ENCODE measurements at regions not wholly inside any gene's neighbourhood (a gene's known extent, or its start where the extent isn't known, plus 50 kb on each side); places are given as distances from the start of the nearest gene placed in this dataset.
"Not testable (repeated sequence)": the region's sequence is repeated elsewhere in the genome, so short reads cannot be mapped to it uniquely, and the experiment has no call there.

DNA sequence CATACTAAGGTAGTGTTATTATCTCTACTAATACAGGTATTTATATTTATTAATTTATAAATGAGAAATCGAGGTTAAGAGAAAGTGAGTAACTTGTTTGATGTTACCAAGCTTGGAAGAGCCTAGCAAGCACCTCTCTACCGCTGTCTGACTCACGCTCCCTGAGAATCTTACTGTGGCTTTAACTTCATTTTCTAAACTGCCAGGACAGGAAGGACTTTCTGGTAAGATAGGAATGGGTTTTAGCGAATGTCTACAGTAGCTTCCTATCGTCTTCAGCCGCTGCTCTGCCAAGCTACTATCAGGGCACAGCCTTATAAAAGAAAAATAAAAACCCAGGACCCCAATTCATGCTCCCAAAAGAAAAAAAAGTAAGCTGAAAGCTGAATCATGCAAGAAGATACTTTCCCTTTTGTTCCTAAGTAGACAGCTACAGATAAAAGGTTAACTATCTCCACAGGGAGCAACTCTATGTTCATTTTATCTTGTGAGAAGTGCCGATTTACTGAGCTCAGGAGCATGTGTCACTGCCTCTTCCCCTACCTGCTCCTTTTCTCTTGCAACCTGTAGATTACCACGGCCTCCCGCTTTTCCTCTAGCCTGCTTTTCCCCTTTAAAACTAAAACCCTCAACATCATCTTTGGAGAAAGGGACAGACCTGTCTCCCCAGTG, 60.2 kb downstream of the THNSL1 start:
- DNase-seq: no peak

DNA sequence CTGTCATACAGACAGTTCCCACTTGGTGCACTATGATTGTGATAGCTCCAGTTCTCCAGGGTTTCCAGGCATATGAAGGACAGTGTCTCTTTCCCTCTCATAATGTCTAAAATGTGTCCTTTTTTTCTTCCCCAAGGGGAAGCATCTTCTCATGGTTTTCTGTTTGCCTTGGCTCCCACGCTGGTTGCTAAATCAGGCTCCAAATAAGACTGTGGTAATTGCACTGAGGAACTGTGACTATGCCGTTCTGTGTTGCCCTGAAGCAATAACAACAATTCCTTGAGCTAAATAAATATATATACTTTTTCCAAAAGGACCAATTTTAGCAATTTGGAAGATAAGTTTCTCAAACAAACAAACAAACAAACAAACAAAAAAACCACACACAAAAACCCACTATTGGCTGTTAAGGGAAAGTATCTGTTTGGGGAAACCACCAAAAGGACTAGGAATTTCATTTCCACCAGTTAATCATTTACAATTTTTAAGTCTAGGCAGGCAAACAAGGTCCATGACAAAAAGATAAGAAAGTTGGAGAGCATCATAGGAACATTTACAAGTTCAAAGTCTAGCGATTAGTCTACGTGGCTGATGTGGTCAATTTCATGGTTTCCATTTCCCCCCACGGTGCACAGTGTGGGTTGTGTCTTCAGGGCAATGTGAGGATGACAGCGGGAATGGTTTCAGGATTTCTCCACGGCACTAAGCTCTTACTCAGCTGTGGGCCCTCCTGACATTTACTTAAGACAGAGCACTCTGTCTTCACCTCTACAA, 62.4 kb downstream of the THNSL1 start:
- no peak for DNase-seq

DNA sequence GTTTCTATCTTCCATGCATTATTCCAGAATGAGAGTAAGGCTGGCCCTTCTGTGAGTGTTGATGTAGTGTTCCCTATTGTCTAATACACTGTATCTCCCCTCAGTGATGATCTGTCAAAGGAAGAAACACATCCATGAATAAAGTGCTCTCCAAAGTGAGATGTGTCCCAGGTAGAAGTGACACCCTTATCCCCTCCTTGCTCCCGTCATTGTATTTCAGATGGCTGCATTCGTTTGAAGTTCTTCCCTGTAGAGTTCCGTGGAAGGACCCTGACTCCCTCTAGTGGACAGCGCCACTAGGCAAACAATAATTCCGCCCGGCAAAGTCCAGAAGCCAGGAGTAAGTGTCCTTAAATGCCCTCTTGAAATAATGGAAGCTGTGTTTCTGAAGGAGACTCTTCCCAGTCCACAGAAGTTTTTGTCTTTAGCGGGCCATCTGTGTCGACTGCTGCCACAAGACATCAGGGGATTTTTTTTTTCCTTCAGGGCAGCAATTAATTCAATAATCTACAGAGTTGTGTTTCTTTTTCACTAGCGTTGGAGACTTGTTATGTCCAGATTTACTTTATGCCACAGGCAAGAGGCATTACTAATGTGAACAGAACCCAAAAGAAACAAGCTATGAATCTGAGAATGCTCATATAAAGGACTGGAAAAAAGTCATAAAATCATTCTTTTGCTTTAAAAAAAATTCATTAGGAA, 64.6 kb downstream of the THNSL1 start:
- DNase-seq: peak in 1 of 2 donors; percentile 47

DNA sequence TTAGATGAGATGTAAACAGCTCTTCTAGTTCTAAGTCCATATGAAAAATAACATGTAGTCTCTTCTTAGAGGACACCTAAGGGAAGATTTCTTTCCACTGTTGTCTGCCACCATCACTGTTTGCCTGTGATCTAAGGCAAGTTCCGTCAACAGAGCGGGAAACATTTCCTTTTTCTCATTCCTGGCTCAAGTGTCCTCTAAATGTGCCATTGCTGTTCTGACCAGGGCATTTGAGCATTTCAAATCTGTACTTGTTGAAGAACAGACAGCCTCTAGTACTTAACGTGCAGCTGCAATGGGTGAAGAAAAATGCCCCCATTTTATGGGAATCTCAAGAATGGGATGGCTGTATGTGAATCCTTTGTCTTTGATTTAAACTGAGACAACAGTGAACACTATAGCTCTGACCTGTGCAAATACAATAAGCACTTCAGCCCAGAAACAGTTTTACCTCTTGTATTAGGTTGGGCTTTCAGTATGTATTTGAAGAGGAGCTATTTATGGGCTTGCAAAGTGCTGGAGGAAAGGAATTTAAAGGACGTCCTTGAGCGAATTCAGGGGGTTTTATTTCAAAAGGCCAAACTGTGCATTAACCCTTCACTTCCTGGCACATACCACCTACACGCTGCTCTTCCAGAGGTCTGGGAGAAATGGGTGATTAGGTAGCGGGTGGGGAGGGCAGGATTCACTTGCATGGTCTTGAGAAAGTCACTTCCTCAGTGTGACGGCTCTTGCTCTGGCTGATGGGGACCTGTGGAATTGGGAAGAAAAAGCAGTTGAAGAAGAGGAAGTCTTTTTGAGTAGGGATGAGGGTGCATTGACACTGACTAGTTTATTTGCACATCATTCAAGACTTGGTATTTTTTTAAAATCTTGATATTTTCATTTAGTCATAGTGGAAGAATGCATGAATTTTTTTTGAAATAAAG, 66.1 kb downstream of the THNSL1 start:
- DNase-seq: no peak

DNA sequence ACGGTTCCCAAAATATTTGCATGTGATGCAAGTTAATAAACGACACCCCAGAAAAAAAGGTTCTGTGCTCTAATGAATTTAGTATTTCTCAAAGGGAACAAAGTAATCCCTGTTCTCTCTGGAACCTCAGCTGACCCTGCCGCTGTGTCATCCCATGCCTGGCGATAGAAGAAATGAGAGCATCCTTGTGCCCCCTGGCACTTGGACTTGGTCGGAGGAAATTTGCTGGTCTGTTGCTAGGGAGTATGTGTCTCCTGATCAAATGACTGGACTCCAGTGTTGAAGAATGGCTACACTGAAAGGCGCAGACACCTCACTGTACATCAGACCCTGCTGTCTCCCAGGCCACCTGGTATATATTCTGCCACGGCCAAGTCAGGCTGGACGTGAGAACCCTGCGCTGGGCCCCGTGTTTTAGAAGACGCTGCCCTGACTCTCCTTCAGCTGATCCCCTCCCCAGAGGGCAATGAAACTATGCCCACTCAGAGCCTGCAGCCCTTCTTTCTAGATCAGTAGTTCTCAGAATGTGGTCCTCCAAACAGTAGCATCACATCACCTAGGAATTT, 67.2 kb downstream of the THNSL1 start:
- DNase-seq: no peak

DNA sequence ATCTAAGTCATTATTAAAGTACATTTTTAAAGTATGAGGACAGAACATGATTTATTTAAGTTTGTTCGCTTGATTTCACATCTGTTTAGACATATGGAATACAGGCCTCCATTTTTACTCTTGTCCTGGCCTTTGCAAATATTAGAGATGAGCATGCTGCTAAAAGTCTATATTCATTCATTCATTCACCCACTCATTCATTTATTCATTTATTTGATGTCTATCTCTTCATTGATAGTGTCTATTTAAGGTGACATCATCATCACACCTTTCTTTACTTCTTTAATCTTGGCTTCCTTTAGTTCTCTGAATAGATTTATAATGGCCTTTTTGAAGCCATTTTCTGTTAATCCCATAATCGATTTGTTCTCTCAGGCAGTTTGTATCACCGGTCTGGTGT, 68.0 kb downstream of the THNSL1 start:
- DNase-seq: no peak

DNA sequence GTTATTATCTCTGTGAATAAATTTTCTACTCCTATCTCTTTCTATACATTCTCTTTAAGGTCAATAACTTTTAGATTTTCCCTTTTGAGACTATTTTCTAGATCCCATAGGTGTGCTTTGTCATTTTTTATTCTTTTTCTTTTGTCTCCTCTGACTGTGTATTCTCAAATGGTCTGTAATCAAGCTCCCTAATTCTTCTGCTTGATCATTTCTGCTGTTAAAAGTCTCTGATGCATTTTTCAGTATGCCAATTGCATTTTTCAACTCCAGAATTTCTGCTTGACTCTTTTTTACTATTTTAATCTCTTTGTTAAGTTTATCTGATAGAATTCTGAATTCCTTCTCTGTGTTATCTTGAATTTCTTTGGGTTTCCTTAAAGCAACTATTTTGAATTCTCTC, 78.2 kb downstream of the THNSL1 start:
- DNase-seq: no peak

DNA sequence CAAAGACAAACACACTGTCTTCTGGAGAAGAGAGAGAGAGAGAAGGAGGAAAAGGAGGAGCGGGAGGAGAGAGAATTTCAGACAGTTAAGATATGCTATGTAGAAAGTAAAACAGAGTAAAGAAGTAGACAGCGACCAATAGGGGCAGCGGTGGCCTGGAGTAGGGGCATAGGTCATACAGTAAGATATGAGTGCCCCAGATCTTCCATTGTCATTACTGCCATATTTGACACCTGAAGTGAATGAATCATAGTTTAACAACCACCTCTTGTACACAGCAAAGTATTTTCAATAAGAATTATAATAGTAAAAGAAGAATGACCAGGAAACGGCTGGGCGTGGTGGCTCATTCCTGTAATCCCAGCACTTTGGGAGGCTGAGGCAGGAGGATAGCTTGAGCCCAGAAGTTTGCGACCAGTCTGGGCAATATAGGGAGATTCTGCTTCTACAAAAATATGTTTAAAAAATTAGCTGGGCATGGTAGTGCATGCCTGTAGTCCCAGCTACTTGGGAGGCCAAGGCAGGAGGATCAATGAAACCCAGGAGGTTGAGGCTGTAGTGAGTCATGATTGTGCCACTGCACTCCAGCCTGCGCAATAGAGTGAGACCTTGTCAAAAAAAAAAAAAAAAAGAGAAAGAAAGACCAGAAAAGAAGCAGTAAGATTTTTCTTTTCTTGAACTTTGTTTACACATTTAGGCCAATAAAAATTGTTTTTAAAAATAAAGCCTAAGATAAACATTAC, 77.0 kb upstream of the GPR158 start:
- DNase-seq: no peak

DNA sequence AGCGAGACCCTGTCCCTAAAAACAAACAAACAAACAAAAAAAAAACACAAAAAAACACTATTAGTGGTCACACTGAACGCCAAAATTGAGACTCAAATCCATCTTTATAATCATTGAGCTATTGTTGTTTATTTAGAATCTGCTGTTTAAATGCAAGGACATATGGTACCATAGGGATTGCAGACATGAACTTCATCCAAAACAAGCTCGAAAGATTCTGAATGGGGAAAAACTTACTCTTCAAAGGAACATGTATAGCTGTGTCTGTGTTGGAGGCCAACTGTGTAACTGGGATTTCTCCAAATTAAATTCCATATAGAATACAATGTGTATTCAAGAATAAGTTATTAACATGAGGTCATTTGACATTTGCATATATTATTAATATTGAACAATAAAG, 74.7 kb upstream of the GPR158 start:
- DNase-seq: no peak

DNA sequence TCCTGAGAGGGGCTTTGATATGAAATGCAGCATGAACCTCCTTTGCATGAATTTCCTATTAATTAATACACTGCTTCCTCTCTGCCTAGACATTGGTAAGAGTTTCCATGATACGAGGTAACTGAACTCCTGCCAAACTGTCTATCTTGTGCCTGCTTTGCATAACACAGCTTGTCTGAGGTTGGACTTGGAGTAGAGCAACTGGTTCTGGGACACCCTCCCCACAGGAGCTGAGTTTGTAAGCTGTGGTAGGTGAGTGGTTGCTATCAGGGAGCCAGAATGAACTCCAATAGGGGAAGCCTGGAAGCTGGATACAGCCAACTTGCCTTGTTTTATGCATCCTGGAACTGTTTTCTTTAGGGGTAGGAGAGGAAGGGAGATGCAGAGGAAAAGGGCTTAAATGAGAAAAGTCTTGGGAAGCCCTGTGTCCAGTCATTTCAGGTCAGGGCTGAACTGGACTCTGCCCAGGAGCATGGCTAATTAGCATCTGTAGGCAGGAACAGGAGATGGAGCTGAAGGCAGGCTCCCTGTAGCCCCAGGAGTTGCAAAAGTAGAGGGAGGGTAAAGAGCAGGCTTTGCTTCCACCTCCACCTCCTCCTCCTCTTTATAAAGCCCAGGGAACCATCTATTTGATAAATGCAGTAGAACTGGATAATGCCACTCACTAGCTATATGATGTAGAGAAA, 73.2 kb upstream of the GPR158 start:
- DNase-seq: no peak

DNA sequence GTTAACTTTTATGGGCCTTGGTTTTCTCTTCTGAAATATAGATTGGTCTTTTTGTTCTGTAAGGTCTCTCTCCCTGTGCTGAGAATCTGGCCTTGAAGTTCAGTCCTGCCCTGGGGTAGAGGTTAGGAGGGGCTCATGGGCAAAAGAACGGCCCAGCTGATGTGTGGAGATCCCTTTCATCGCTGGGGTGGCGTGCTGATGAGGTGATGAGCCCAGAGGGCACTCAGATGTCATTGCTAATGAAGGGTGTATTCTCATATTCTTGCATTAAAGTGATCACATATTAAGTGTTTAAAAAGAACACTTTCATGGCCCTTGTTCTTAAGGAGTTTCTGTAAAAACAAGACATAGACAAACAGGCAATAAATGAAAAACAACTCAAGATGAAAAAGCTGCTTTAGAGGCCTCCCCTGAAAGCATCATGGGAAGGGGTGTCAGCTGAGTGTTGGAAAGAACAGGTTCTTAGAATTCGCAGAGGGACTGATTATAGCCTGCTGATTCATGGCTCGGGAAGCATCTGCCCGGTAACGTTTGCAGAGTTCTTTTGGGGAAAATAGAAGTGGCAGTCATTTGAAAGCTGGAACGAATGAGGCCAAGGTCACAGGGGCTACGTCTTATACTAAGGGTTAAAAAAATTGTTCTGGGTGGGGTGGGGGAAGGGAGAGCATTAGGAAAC, 72.5 kb upstream of the GPR158 start:
- no peak for DNase-seq

DNA sequence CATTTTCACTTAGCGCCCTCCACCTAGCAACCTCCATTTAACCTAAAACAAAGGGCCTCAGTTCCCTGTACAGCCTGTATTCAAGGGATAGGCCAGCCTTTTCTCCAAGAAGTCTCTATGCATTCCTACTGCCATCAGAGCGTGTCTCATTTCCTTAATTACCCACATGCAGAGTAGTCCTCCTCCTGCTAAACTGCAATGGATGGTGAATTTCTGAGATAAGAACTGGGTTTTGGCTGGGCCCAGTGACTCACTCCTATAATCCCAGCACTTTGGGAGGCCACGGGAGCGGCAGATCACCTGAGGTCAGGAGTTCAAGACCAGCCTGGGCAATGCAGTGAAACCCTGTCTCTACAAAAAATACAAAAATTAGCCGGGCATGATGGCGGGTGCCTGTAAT, 71.1 kb upstream of the GPR158 start:
- DNase-seq: no peak

DNA sequence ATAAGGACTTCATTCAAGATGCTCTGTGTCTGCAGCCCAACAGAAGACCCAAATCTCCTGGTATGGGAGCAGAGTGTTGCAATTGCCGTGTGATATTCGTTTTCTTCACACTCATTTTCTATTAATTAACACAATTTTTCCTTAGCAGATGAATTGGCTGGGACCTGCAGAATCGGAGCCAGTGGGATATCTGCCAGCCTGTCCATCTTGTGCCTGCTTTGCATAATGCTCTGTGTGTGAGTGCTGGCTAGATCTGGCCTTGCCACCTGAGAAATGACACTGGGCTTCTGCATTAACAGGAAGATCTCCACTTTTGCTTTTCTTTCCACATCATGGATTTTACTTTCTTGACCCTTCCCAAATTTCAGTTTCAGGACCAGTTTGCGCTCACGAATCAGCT, 70.4 kb upstream of the GPR158 start:
- DNase-seq: no peak

DNA sequence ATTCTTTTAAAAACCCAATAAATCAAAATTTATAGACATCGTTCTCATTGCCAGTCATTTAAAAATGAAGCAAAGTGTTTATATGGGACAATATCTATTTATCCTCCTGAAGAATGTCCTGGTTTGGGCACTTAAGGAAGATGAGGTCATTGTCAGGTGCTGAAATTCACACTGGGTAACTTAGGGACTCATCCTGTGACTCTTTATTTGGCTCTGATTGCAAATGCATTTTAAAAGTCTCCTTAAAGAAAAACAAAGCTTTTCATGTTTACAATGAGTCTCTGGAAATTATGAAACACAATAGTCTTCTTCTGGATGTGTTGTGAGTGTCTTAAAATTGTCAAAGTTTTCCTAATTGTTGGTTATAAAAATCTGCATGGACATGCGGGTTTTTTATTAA, 69.5 kb upstream of the GPR158 start:
- no peak for DNase-seq

DNA sequence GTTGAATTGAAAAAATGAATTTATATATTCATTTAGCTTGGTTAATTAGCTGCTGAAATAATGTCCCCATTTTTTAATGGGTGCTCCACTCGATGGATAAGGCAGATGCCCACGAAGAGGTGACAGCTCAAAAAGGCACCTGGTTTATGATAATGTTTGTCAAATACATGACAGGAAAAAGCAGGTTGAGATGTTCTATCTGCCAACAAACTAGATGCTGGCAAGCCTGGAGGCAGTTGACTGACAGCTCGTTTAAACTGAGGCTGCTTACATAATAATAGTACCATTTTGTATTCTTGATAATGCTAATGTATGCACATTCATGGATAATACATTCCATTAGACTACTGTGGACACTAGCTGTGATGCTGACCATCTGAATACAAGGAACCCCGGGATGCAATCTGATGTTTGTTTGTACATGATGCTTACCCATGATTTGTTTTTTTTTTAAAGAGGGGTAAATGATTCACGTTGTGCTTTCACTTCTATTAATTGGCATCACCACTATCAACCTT, 69.0 kb upstream of the GPR158 start:
- no peak for DNase-seq

DNA sequence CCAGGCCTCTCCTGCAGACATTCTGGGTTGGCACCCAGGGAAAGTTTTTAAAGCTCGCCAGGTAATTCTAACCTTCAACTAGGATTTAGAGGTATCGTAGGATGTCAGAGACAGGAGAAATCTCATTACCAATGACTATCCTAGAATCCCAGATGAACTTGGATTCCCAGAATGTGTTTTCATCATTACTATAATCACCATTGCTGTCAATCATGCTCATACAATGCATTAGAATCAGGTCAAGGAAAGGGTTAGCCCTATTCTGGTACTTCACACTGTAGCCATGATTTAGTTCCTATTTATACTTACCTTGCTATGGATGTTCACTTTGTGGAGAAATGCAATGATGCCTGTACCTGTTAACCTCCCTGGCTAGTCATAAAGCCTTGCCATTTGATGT, 67.0 kb upstream of the GPR158 start:
- no peak for DNase-seq

DNA sequence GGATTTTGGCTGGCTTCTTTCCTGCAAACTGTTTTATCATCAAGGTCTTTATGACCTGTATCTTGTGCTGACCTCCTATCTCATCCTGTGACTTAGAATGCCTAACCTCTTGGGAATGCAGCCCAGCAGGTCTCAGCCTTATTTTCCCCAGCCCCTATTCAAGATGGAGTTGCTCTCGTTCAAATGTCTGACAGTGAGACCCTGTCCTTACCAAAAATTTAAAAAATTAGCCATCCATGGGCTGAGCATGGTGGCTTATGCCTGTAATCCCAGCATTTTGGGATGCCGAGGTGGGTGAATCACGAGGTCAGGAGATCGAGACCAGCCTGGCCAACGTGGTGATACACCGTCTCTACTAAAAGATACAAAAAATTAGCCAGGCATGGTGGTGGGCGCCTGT, 64.9 kb upstream of the GPR158 start:
- DNase-seq: not testable (repeated sequence)

DNA sequence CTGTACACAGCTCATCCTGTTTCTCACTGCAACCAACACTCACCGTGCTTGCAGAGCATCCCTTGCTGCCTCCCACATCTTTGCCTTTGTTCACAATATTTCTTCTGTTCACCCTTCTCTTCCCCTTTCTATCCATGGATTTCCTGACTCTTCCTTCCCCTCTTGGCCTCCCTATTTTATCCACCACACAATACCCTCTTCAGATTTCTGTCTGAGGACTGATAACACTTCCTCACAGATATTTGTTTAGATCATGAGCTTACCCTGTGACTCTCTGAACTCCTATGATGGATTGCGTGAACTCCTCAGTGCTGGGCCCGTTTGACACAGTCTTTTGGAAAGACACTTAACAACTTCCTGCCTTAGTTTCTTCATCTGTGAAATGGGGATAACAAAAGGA, 62.8 kb upstream of the GPR158 start:
- no peak for DNase-seq

DNA sequence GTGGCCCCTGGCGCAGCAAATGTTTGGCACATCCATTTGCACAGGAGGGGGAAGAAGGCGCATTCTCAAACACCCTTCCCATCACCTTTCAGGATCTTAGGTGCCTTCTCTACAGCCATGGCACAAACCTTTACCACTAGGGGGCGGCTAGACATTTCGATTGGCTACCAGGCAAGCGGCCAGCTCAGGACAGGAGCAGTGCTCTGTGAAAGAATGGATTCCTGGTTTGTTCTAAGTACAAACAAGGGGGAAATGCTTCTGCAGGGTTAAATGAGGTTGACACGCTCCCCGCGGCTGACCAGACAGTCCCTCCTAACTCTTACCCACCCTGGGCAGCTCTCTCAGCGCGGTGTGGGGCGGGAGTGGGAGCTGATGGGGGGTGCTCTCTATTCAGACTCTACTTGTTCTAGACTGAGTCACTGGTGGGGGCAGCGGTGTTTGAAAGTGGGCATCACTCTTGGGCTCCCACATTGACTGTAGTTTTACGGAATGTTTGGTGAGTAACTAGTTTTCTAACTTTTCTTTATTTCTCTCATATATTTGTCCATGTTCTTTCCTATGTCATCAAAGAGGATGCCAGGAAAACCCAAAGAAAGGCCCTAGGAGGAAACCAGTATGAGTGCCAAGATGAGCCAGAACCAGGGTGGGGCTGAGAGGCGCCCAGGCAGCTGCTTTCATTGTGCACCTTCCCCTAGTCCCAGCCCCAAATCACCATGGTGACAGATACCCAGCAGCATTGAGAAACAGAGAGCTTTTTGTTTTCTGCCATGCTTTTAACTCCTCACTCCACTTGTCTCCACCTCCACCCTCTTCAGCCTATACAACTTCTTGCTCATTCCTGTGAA, 61.4 kb upstream of the GPR158 start:
- no peak for DNase-seq

DNA sequence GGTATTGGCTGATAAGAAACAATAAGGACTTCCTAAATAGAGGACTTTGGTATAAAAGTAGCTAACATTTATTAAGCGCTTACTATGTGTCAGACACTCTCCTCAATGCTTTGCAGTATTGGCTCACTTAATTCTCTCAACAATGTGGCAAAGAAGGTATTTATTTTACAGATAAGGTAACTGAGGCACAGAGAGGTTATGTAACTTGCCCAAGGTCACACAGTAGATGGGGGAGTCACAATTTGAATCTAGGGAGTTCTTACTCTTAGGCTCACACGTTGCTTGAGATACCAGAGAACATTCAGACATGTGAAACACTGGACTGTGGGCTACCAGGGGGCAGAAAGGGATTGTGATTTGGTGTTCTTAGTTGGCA, 60.8 kb upstream of the GPR158 start:
- no peak for DNase-seq
